ENCODE measurements at regions not wholly inside any gene's neighbourhood (a gene's known extent, or its start where the extent isn't known, plus 50 kb on each side); places are given as distances from the start of the nearest gene placed in this dataset.

DNA sequence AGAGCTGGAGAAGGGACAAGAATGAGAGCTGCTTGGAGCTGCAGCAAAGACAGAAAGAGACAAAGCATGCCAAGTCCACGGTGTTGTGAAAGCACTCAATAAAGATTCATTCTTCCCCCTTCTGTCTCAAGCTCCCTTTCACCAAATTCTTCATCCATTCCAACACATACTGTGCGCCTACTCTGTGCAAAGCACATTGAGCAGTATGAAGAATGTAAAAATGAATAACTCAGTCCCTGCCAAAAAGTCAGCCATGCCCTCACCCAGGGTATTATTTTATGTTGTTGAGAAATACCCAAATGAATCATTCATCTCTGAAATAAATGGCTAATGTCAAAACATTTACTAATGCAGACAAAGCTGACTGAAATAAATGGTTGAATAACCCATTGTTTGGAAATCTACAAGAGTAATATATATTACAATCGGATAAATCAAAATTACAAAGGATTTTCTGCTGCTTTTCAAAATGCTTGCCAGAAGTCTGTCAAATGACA is 282.9 kb upstream of the IRX5 start:
- intact Hi-C loops (cut with DNase I): no loop called here
- DNase-seq (ENCODE audit: low spot score): no peak

DNA sequence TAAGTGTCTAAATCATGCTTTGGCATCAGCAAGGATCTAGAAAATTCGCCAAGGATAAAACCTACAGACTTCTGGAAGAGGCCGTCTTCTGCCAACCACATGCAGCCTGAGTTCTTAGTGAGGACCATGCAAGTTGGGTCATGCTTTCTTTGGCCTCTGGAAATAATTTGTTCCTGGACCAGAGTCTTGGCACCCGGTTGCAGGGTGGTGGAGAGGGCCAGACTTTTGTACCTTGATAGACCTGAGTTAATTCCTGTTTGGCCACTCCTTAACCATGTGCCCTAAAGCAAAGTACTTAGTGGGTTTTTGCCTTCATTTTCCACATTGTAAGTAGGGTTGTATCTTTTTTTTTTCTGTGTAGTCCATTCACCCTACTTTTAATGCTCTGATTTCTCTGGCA is 283.4 kb upstream of the IRX5 start:
- DNase-seq (ENCODE audit: low spot score): no peak
- intact Hi-C loops (cut with DNase I): no loop called here

DNA sequence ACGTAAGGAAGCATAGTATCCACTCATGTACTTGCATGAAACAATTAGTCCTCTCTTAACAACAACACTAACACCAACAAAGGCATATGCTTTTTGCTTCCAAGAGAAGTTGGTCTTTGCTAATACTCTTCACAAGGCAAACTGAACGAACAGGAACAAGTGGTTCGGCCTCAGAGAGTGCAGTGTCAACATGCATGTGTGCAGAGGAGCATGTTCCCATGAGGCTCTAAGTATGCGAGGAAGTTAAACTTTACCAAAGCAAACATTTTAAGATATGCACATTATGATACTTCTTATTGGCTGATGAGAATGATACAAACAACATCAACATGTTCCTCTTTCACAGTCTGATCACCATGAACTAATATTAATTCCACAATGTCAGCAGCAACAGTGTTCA is 285.3 kb upstream of the IRX5 start:
- intact Hi-C loops (cut with DNase I): no loop called here
- DNase-seq (ENCODE audit: low spot score): no peak

DNA sequence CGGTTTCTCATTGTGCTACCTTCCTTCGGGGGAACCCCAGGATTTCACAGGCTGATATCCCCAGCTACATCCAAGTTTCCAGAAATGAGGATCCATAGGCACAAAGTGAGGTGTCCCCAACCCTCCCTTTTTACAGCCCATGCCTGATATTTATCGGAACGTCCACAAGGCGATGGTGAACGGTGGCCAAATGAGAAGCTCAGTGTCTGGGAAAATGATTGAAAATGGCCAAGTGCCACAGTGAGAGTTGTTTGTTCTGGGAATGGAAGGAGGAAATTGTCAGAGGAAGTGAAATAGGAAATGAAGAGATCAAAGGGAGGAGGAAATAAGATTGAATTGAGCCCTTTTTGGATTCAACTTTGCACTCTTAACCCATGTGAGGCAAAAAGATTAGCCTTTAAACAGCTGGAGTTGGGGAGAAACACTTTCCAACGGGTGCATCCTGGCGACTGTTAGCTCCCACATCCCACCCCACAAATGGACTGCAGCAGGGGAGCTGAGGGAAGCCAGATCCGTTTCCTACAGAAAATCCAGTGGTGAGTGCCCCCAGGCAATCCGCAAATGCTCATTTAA is 294.4 kb upstream of the IRX5 start:
- no peak for DNase-seq (ENCODE audit: low spot score)

DNA sequence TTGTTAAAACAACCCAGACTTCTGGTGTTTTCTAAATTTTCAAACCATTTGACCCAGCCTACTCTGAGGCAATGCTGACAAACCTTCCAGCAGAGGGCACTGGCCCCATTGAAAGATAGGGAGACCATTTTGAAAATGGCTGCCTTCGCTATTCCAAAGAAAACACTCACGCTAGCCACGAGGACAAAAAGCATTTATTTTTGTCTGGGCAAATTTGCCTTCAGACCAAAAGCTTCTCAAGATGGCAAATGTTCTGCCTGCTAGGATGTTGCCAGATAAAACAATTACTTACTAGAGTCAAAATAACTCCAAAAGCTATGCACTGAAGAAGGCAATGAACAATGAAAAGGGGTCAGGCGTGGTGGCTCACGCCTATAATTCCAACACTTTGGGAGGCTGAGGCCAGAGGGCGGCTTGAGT is 296.7 kb upstream of the IRX5 start:
- intact Hi-C loops (cut with DNase I): no loop called here
- no peak for DNase-seq (ENCODE audit: low spot score)

More for the DNA sequence above, 294.4 kb upstream of the IRX5 start:
- intact Hi-C loops (cut with DNase I): no loop called here

DNA sequence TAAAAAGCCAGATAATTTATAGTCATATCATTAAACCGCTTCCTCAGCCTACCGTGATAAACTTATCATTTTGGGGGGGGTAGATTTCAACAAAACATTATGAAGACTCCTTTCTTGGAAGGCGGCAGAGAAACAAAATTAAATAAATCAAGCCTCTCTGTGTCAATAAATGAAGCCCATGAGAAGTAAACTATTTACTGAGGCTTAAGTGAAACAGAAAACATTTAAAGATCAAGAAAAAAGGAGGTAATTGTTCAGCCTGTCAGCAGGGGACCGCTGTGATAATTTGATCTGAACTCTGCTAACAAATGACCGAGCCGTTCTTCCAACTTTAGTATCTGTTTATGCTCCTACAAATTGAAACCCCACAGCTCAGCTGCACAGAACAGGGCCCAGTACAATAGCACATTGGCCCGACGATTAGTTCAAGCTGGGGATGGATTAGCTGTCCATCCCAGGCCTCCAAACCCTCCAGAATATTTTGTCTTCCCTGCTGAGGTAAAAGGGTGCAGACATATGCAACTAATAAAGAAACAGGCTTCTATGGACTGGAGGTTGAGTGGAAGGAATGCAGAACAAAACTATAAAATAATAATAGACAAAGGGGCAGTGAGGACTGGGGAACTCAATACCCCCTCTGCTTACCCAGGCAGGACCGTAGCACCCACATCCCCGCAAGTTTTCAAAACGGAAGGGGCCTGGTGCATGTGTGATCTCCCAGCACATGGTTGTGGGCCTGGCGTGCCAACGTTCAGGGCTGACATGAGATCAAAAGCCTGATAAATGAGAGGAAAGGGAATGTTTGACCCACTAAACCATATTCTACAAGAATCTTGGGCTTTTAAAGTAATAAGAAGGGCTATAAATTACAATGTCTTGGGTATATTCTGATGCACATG is 298.1 kb upstream of the IRX5 start:
- no peak for DNase-seq (ENCODE audit: low spot score)
- intact Hi-C loops (cut with DNase I): no loop called here

DNA sequence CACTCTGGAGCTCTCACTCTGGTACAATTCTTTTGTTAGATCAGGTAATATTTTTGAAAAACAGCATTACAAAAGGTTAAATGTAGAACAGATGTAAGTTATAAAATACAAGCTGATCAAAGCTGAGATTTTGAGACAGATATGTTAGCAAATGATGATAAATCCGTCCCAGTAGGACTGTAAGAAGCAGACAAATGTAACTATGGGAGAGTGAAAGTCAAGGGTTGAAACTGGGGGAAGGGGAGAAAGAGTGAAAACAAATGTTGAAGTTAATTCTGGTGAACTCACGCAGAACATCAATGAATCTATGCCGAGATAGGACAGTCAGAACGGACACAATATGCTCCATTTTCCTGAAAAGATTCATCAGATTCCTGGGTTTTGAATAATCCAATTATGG is 298.9 kb upstream of the IRX5 start:
- intact Hi-C loops (cut with DNase I): no loop called here

DNA sequence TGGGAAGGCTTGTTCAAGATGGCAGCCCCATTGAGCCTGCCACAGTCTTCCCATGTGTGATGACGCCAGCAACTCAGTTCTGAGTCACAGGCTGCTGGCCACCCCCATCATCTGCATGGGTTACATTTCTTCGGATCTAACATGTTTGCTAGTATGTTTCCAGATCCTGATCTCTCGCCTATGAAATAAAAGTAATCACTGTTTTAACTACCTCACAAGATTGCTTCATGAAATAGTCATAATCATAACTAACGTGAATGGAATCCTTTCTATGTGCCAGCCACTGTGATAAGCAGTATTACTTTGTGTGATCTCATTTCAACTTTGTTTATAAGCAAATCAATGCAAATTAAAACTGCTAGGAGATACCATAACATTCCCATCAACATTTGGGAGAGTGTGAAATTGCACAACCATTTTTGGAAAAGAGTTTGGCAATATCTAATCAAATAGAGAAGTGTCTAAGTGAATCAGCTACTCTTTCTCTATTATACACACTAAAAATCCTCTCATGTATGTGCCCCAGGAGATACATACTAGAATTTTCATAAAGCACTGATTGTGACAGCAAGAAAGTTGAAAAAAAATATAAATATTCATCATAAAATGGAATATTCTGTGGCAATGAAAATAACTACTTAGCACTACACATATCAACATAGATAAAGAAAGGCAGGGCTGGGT is 300.2 kb upstream of the IRX5 start:
- intact Hi-C loops (cut with DNase I): no loop called here
- DNase-seq (ENCODE audit: low spot score): no peak

More for the DNA sequence above, 298.9 kb upstream of the IRX5 start:
- DNase-seq (ENCODE audit: low spot score): no peak

DNA sequence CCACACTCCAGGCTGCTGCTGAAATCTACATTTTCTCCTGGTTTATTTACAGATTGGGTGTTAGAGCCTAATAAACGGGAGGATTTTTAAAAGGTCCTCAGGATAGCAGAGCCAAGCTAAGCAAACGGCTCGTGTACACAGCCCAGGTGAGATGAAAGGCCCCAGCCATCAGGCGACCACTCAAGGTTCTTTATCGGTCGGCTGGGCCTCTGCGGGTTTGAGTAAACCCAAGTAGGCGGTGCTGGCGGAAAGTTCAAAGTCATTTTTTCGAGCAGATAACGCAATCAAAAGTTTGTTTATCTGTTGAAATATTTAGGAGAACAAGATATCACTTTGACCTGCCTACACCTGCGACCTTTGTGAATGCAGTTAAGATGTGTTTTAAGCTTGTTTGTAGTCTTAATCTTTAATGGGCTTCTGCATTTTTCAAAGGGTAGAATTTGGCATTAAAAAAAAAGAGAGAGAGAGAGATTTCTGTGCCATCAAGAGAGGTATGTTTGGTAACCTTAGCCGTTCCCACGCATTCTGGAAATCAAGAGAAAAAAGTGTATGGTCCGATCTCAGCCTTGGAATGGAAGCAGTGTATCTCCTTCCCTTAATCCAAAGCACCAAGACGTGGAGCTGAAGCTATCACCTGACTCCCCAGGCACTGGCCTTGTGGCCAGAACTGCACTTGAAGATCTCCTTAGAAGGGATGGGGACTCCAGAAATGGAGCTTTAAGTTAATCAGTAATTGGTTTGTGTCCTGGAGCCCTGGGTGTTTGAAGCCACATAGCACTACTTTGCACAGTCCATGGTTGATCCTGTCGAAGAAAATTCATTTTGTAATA is 301.7 kb upstream of the IRX5 start:
- intact Hi-C loops (cut with DNase I): no loop called here
- no peak for DNase-seq (ENCODE audit: low spot score)

DNA sequence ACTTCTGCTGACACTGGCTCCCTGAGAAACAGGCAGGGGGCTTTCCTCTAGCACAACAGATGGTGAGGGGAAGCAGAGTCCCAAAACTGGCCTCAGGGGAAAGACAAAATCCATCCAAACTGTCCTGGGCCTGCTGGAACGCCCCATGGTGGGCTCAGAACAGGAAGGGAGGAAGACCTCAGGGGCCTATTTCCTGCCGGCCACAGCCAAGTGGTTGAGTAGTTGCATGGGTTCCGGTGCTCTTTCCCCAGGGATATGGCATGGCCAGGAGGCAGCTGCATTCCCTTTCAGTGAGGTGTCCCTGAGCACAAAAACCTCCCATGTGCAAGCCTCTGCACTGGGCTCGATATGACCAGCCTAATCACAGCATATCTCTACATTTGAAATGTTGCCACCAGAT is 303.0 kb upstream of the IRX5 start:
- no peak for DNase-seq (ENCODE audit: low spot score)
- intact Hi-C loops (cut with DNase I): no loop called here

DNA sequence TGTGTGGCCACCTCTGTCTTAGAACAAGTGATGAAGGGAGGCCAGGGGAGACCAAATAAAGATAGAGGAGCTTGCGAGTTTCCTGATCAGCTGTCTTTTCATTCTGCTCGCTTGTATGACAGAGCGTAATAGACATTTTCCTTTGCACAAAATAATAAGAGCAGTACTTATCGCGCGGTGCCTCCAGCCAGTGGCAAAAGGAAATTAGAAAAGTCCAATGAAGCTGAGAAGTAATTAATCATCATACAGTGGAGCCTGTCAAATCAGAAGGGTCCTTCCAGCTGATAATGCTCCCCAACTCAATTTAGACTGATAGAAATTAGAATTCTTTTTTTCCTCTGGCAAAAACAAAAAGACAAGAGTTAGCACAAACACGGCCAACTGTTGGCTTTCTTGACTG is 307.0 kb upstream of the IRX5 start:
- intact Hi-C loops (cut with DNase I): no loop called here
- DNase-seq (ENCODE audit: low spot score): no peak

DNA sequence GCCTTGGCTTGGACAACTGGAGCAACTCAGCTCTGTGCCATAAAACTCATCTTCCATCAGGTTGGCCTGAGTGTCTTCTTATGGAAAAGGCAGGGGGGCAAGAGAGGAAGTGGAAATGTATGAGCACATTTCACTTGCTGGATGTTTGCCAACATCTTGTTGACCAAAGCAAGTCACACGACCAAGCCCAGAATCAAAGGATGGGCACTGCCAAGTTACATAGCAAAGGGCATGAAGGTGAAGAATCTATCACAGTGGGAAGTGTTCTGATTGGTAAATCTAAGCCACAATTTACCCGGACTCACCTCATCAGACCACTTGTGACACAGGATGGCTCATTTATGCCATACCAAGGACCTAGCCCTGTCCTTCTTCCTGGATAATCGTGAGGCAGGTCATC is 310.5 kb upstream of the IRX5 start:
- intact Hi-C loops (cut with DNase I): loop anchor here in 1 of 2 donors (1.0 kb wide), 1 partner anchor 18 kb away; no protein-coding TSS in a partner anchor
- no peak for DNase-seq (ENCODE audit: low spot score)

DNA sequence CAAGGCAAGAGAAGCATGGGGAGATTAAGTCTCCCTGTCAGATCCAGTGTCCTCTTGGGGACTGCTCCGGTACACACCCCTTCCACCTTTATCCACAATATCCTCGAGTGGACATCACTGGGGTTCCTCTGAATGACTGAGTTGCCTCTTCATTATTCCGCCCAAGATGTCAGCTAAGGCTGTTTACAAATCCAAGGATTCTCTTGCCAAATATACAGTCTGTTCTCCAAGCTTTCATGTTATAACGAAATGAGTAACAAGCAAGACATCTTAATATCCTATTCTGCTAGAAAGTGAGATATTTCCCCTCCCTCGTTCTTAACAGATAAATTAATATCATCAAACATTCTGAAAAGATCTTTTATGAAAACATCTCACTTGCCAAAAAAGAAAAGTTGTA is 314.1 kb upstream of the IRX5 start:
- intact Hi-C loops (cut with DNase I): no loop called here
- DNase-seq (ENCODE audit: low spot score): no peak

DNA sequence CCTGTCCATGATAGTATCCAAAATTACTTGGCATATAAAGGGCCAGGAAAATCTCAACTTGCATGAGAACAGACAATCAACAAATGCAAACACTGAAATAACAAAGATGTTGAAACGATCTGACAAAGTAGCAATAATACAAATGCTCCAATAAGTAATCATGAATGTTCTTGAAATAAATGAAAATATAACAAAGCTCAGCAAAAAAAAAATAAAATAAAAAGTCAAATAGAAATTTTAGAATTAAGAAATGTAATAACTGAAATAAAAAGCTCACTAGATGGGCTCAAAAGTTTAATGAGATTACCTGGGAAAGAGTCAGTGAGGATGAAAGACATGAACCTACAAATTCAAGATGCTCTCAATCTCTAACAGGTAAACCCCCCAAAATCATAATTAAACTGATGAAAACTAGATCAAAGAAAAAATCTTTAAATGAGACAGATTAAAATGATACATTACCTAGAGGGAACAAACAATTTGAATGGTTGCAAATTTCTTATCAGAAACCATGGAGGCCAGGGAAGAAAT is 319.0 kb upstream of the IRX3 start:
- intact Hi-C loops (cut with DNase I): no loop called here
- DNase-seq (ENCODE audit: low spot score): no peak

DNA sequence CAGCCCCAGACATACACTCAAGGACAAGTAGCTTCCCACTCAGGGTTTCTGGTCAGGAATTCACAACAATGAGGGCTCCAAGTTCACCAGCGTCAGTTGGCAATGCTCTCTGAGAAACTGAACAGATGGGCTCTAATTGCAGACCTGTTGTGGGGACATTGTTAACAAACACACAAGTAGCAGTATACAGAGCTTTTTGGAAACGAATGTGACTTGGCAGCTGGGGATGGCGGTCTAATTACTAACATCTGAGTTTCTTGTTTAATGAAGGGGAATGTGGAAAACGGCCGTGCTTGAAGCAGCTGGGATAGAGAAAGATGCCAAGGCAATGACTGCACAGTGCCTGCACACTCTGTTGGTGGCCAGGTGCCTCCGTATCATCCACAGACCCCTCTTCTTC is 316.1 kb upstream of the IRX3 start:
- DNase-seq (ENCODE audit: low spot score): no peak
- intact Hi-C loops (cut with DNase I): no loop called here

DNA sequence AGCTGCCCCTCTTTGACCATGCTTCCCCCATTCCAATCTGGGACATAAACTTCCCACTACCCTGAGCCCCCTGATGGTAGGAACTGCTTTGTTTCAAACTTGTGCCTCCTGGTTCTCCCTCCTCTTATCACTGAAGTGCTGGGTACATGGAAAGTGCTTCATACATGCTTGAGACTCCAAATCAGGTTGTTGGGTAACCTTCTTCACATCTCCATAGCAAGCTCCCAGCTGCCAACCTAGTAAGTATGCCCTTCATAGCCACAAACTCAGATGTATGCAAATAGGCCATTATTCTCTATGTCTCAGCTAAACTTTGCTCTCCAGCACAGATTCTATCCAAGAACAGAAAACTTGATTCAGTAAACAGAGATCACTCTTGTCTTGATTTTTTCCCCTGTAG is 310.6 kb upstream of the IRX3 start:
- no peak for DNase-seq (ENCODE audit: low spot score)
- intact Hi-C loops (cut with DNase I): loop anchor here in 1 of 2 donors (5.0 kb wide), 1 partner anchor 920 kb away; no protein-coding TSS in a partner anchor

DNA sequence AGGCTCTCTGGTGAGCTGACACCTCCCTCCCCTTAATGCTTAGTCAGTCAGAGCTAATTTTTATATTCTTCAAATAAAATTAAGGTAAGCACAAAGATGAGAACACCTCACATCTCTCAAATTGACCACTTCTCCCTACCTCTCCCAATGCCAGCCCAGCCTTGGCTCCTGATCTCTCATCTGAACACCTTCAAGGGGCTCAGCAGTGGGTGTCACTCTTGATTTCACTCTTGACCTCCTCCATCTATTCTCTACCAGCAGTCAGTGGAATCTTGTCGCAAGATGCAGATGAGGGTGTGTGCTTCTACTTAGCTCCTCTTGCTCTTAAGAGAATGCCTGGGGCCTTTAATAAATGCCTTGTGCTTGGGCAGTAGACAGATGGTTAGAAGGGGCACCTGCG is 309.0 kb upstream of the IRX3 start:
- DNase-seq (ENCODE audit: low spot score): no peak
- intact Hi-C loops (cut with DNase I): loop anchor here in 1 of 2 donors (5.0 kb wide), 1 partner anchor 918 kb away; no protein-coding TSS in a partner anchor

DNA sequence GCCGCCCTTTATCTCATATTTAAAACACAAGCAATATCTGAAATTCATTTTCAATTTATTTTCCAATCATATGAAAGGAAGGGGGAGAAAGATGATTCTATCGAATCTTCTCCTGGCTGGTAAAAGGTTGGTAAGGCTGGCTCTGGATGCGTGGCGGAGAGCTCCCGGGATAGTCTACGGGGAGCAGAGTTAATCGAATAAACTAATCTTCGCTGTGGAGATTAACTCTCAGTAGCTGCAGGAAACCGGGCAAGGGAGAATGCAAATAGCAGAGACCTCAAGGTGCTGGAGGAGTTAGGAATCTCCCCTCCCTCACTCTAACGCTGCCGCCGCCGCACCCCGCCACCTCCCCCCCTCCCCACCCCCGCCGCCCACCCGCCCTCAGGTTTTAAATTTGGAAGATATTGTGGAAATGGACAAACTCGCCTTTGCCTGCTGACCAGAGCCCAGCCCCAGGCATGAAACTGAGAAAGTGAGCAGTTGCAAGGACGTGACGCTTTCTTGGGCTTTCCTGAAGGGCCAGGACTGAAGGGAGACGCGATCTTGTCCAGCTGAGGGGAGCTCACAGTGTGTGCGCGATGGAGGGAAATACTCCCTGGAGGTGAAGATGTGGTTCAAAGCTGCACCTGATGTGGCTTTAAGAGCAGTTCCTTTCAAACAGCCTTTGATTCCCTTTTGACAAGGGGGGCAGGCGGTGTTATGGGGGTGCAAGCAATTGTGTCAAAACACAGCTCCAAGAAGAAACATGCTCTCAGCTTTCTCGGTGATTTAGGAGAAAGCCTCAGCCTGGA is 308.2 kb upstream of the IRX3 start:
- intact Hi-C loops (cut with DNase I): loop anchor here in 1 of 2 donors (5.0 kb wide), 1 partner anchor 917 kb away; no protein-coding TSS in a partner anchor
- DNase-seq (ENCODE audit: low spot score): no peak

Data from posterior vena cava (tissue), 2 donors.